HG03135 (cell line): ENCODE measurements at regions not wholly inside any gene's neighbourhood (a gene's known extent, or its start where the extent isn't known, plus 50 kb on each side); places are given as distances from the start of the nearest gene placed in this dataset.

ENCODE experiments used
- ATAC-seq: cut with Tn5 transposase; IDR thresholded peaks from one replicate; pipeline ENCODE4 v1.9.1; 2021; ENCODE audit warnings: mild to moderate bottlenecking, moderate library complexity; ENCODE audit not compliant: unreplicated experiment

GRCh38 chr9:129232839-129233591 lies 55.0 kb upstream of the IER5L start:
- no peak for ATAC-seq

DNA sequence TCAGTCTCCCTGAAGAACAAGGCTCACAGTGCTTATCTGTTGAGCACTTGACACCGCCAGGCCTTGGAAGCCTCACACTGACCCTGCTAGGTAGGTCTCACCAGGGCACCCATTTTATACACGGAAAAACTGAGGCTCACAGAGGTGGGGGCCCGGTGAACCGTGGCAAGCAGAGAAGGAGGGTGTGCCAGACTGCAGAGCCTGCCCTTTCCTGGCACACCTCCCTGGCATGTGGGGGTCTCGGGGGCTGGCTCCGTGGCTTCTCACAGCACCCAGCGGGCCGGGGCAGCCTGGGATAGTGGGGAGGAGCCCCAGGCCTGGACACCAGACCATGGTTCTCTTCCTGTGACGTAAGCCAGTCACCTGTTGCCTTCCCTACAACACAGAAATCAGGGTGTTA lies 53.7 kb upstream of the IER5L start:
- no peak for ATAC-seq

- ATAC-seq, result no peak
These were observed 53.1 kb upstream of the IER5L start for GRCh38 chr9:129231022-129231739.

DNA sequence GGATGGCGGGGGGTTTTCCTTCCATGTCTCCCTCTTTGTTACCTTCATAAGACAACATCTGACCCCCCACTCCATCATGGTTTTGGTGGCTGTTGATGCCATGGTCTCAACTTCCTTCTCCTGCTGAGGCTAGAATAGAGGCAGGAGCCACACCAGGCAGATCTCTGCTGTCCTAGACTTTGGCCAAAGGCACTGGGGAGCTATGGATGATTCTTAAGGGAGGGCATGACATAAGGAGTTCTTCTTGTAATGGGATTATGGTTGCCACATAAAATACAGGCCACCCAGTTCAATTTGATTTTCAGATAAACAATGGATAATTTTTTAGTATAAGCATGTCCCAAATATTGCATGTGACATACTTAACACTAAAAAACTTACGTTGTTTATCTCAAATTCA lies 52.2 kb upstream of the IER5L start:
- ATAC-seq, result no peak
